ENCODE measurements at regions not wholly inside any gene's neighbourhood (a gene's known extent, or its start where the extent isn't known, plus 50 kb on each side); places are given as distances from the start of the nearest gene placed in this dataset.

- no peak for TF ChIP-seq POLR2A (IDR thresholded peaks at IDR 0.05)
- TF ChIP-seq, protein P1, sequence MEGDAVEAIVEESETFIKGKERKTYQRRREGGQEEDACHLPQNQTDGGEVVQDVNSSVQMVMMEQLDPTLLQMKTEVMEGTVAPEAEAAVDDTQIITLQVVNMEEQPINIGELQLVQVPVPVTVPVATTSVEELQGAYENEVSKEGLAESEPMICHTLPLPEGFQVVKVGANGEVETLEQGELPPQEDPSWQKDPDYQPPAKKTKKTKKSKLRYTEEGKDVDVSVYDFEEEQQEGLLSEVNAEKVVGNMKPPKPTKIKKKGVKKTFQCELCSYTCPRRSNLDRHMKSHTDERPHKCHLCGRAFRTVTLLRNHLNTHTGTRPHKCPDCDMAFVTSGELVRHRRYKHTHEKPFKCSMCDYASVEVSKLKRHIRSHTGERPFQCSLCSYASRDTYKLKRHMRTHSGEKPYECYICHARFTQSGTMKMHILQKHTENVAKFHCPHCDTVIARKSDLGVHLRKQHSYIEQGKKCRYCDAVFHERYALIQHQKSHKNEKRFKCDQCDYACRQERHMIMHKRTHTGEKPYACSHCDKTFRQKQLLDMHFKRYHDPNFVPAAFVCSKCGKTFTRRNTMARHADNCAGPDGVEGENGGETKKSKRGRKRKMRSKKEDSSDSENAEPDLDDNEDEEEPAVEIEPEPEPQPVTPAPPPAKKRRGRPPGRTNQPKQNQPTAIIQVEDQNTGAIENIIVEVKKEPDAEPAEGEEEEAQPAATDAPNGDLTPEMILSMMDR (IDR thresholded peaks at IDR 0.05) = no peak
These were observed 117.7 kb upstream of the ABCC4 start for GRCh38 chr13:95418946-95419345.

Measured in right lobe of liver (tissue), 4 donors.